SW480 (cell line): ENCODE measurements at regions not wholly inside any gene's neighbourhood (a gene's known extent, or its start where the extent isn't known, plus 50 kb on each side); places are given as distances from the start of the nearest gene placed in this dataset.

Source experiments
- DNase-seq: peaks from one replicate; pipeline ENCODE4 v3.0.0-alpha.2; 2016; ENCODE audit warnings: low spot score

GRCh38 chr6:126091466-126091865, 105.1 kb downstream of the TRMT11 start:
- no peak for DNase-seq

- DNase-seq = no peak
Observed at GRCh38 chr6:126093108-126093507, 106.8 kb downstream of the TRMT11 start.

DNA sequence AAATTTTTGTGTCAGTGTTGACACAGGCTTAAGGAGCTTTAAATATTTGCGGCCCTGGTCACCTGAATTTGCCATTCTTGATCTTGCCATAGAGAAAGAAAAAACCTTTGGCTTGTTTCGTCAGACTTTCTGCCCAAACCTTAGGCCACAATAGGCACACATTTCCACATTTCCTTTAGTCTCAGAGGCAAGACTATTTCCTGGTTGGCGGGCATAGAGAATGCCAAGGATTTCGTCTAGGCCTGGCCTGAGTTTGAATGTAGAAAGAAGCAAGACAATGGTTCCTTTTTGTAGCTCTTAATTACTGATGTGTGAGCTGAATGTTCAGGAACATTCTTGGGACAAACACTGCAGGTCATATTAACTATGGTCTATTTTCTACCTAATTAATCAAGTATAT, 108.1 kb downstream of the TRMT11 start:
- no peak for DNase-seq

GRCh38 chr6:126100386-126100785, 114.0 kb downstream of the TRMT11 start:
- DNase-seq = no peak

DNA sequence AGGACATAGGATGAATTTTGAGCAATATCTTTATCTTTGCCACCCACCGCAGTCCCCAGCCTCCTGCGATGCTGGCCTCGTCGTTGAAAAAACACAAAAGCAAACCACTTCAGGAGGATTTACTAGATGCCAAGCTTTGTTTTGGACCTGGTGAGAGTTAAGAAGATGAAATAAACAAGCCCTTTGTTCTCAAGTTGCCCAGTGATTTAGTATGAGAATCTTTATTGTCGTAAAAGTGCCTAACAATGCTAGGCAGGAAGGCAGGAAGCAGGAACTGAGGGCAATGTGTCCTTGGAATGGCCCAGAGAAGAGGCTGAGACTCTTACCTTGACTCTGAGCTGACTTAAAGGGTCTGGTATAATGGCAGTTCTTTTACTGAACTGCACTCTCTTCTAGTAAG, 116.0 kb downstream of the TRMT11 start:
- no peak for DNase-seq

GRCh38 chr6:126103993-126104392, 117.7 kb downstream of the TRMT11 start:
- DNase-seq = no peak

GRCh38 chr6:126107475-126108166, 121.3 kb downstream of the TRMT11 start:
- DNase-seq = no peak

DNA sequence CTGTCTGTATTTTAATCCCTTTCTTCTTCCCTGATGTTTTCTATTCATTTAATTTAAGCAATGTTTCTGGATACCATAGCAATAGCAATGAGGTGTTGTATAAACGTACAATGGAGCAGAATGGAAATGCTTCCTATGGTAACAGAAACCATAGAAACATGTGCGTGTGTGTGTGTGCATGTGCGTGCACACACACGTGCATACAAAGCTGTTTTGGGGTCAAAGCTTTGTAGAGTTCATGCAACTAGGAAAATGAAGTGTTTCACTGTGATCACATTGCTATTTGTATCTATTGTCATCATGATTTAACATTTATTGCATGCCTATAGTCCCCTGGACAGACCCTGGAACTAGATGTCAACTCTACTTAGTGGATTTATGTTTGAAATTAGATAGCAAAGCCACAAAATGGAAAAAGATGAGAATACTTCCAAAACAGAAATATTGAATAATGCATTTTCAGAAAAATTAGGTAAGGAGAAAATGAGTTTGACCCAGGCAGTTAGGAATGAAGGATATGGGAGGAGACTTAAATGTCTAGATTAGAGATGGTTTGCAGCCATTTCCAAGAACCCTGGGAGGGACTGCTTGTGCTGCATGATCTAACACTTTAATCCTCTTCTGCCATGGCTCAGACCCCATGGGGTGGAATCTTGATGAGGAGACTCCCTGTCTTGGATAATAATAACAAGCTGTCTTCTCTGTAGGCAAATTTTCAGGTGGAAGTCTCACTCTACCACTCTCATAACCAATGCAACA, 124.4 kb downstream of the TRMT11 start:
- DNase-seq = no peak

GRCh38 chr6:126111327-126111726, 125.0 kb downstream of the TRMT11 start:
- no peak for DNase-seq

DNA sequence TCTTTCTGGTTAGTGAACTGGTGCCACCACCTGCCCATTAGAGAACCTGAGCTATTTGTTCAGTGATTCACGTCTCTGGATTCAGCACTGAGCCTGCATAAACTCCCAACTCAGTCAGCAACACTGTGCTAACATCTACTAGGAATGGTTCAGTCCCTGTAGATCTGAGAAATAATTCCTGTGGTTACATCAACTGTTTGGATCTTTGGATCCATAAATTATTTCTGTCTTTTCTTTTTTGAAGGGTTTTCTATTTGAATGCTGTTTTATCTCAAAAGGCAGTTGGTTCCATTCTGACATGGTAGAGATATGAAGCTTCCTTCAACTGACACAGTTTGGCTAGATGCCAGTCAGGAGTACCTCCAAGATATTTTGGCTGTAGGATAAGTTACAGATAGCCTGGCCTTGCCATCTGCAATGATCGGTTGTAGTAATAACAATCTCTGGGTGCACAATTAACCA, 125.9 kb downstream of the TRMT11 start:
- no peak for DNase-seq

GRCh38 chr6:126113261-126113660, 126.9 kb downstream of the TRMT11 start:
- DNase-seq = no peak

- no peak for DNase-seq
Observed at GRCh38 chr6:126117251-126117650, 130.9 kb downstream of the TRMT11 start.

- DNase-seq = no peak
Observed at GRCh38 chr6:126118058-126118755, 131.9 kb downstream of the TRMT11 start.

DNA sequence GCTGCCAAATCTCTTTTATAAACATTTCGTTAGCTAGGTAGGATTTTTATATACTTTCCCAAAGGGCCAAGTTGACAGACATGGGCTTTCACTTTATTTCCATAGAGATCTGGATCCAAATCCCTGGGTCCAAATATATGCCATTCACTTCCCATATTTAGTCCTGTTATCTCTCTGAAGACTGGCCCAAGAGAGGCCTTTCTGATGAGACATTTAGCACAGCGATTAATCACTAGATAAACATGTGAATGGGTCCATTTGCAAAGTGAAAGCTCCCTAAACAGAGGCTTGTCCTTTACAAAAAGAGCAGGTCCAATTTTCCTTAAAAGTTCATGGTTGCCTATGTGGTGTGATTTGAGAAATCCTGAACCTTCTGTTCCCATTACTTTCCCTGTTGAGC, 132.6 kb downstream of the TRMT11 start:
- DNase-seq = no peak

DNA sequence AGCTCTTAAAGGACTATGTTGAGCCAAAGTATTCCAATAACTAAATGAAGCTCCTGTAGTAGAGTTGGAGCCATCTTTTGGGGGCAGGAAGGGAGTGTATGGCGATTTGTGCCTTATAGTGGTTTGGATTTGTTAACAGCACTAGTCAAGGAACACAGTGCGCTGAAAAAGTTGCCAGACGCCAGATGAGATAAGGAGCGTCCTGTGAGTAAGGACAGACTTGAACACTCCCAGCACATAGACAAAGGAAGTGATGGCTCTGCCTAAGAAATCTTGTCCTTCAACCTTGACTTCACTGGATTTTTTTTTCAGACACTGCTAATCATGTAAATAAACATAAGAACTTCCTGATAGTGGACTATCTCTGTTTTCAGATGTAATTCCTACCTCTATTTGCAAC, 136.9 kb downstream of the TRMT11 start:
- DNase-seq = no peak

DNA sequence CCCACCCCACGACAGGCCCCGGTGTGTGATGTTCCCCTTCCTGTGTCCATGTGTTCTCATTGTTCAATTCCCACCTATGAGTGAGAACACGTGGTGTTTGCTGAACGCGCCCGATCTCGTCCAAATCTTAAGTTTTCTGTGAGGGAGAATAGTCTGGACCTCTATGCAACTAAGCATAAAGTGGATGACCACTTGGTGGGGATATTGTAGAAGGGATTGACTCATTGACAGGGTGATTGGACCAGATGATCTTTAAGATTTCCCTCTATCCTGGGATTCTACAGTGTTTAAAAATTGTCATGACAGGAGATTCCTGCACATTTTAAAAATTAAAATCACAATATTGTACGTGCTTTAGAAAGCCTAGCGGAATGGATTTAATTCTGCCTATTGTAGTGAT, 141.3 kb downstream of the TRMT11 start:
- peak; percentile 9 for DNase-seq

DNA sequence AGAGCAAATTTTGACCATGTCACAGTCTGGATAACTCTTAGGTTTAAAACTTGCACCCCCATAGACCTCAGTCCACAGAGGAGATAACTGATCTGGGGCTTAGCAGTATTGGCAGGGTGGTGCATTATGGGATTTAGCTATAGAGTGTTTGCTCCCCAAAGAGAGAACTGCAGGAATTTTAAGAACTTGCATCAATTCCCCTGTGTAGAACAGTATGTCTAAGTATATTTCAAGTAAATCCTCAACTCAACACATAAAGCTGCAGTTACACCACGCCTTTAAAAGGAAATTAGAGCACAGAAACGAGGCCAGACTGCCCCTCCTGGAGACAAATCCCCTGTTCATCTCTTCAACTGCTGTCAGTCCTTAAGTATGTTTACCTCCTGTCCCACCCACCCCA, 144.9 kb downstream of the TRMT11 start:
- no peak for DNase-seq

DNA sequence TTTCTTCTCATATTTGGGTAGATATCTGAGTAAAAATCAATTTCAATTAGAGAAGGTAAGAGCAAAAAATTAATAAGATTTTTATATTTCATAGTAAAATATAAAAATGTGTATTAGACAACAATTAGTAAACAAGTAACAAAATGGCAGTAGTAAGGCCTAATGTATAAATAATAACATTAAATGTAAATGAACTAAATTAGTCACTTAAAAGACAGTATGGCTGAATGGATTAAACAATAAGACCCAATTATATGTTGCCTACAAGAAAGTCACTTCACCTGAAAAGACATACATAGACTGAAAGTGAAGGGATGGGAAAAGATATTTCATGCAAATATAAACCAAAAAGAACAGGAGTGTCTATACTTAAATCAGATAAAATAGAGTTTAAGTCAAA, 147.6 kb downstream of the TRMT11 start:
- DNase-seq = no peak

DNA sequence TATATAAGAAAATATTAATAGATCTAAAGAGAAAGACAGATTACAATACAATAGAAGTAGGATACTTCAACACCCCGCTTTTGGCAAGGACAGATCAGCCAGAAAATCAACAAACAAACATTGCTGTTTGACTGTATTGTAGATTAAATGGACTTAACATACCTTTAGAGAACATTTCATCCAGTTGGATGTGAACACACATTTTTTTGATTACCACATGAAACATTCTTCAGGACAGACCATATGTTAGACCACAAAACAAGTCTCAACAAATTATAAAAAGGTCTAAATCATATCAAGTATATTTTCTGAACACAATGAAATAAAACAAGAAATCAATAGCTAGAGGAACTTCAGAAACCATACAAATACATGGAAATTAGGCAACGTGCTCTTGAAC, 148.2 kb downstream of the TRMT11 start:
- DNase-seq = no peak

DNA sequence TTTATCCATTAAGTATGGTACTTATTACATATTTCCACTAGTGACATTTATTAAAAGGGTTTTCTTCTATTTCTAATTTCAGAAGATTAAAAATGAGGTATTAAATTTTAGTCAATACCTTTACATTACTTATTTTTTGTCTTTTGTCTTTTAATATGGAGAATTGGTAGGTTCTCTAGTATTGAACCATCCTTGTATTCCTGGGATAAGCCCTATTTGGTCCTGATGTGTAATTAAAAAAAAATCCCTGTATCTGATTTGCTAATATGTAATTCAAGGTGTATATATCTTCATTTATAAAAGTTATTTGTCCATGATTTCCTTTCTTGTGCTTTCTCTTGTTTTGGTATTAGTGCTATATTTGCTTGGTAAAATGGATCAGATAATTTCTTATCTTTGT, 153.7 kb downstream of the TRMT11 start:
- no peak for DNase-seq

DNA sequence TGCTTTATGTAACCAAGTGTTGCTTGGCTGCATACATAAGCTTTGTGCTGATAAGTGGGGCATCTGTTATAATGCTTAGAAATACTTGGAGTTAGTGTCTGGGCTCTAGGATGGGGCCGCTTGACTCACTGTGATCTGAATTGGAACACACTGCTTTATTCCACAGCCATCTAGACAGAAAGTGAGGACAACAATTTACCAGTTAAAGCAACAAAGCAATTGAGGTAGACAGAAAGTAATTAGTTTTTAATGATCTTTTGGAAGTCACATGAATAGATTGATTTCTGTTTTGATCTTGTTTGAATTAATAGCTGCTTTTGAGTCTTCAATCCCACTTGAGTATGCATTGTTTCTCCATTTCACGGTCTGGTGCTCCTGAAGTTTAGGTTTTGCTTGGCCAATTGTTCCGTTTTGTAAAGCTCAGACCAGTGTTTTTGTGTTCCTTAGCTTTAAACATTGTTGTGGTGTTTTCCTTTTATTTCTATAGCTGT, 157.5 kb downstream of the TRMT11 start:
- no peak for DNase-seq

DNA sequence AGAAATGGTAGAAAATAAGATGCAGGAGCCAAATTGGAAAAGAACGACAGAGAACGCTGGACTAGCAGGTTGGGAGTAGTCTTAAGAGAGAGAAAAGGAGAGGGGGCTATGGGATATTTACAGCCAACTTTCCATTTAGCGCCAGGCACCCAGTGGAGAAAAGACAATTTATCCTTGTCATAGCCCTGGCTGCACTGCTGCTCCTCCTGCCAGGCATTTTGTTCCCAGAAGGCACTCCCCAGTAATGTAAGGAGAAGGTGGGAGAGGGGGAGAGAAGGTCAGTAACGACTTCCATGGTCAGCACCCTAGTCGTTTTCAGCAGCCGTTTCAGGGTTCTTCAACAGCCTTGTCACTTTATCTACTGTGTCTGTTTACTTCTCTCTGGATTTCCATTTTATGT, 159.0 kb downstream of the TRMT11 start:
- DNase-seq = no peak

GRCh38 chr6:126147291-126147815, 161.0 kb downstream of the TRMT11 start:
- no peak for DNase-seq
